ENCODE measurements at regions not wholly inside any gene's neighbourhood (a gene's known extent, or its start where the extent isn't known, plus 50 kb on each side); places are given as distances from the start of the nearest gene placed in this dataset.
"Not testable (repeated sequence)": the region's sequence is repeated elsewhere in the genome, so short reads cannot be mapped to it uniquely, and the experiment has no call there.

- ChIA-PET CTCF (interaction anchor here (0.6 to 1.8 kb wide), 3 partner anchors 13 to 22 kb away, joined by 4 to 8 read pairs (median 5); no protein-coding TSS in a partner anchor), POLR2A (interaction anchor here (0.6 to 5.7 kb wide), 7 partner anchors 11 to 143 kb away, joined by 3 to 61 read pairs (median 9); no protein-coding TSS in a partner anchor)
- H3K9me3 Mint-ChIP-seq: no peaks in the 10 kb centered on the region
- DNase-seq: no peak
- intact Hi-C loops (cut with DNase I, micrococcal nuclease): loop anchor here (2.0 to 10.0 kb wide), 2 partner anchors 15 to 49 kb away; no protein-coding TSS in a partner anchor
- H3K4me1 Mint-ChIP-seq (ENCODE audit: low read depth): peaks cover 78% of the 10 kb centered on the region
- H3K9me3 ChIP-seq (ENCODE audit: control insufficient read depth in 1 of 2, insufficient read depth in 1 of 2, low read length in 2 of 2): no peaks in the 10 kb centered on the region
- no peaks in the 10 kb centered on the region for H3K27me3 ChIP-seq (ENCODE audit: control insufficient read depth in 1 of 2, insufficient read depth in 2 of 2, low read length in 2 of 2)
- peak overlapping the region; percentile 6 to 80 for H3K27ac ChIP-seq (ENCODE audit: low read depth in 1 of 2, low read length in 2 of 2)
- no peak for TF ChIP-seq CTCF (IDR thresholded peaks at IDR 0.05)
- no peak for ATAC-seq (ENCODE audit: poor library complexity)
- H3K4me1 ChIP-seq (ENCODE audit: insufficient read depth, low read length): peaks cover 80% of the 10 kb centered on the region
- peak overlapping the region; percentile 88 for H3K4me3 Mint-ChIP-seq
- H3K36me3 ChIP-seq (ENCODE audit: insufficient read depth, low read length): peaks cover 36% of the 10 kb centered on the region
- peaks cover 58% of the 10 kb centered on the region for H3K36me3 Mint-ChIP-seq (ENCODE audit: low read depth)
- no peak overlapping the region for H3K4me3 ChIP-seq (ENCODE audit: low read length)
- H3K27ac Mint-ChIP-seq: peak overlapping the region; percentile 95
- H3K27me3 Mint-ChIP-seq: no peaks in the 10 kb centered on the region
Measured at GRCh38 chr7:131056007-131056406, 271.7 kb upstream of the MKLN1 start.

- H3K27ac Mint-ChIP-seq: peak overlapping the region; percentile 95
- peak in 3 of 14 experiments; percentile 75 to 88 (median 79) for DNase-seq
- POLR2A ChIA-PET: interaction anchor here (0.7 to 5.7 kb wide), 14 partner anchors 9 to 271 kb away, joined by 3 to 61 read pairs (median 5); partner anchors contain the start of gene MKLN1
Measured at GRCh38 chr7:131057015-131057793, 270.5 kb upstream of the MKLN1 start.

GRCh38 chr7:131057794-131058070 is 269.9 kb upstream of the MKLN1 start:
- Mint-ChIP-seq H3K36me3 (ENCODE audit: low read depth) (peaks cover 62% of the 10 kb centered on the region), H3K27me3 (no peaks in the 10 kb centered on the region), H3K4me3 (peak overlapping the region; percentile 88), H3K27ac (peak overlapping the region; percentile 95), H3K4me1 (ENCODE audit: low read depth) (peaks cover 85% of the 10 kb centered on the region), H3K9me3 (no peaks in the 10 kb centered on the region)
- peak; percentile 78 for ATAC-seq (ENCODE audit: poor library complexity)
- Histone ChIP-seq H3K4me1 (ENCODE audit: insufficient read depth, low read length) (peaks cover 80% of the 10 kb centered on the region), H3K36me3 (ENCODE audit: insufficient read depth, low read length) (peaks cover 30% of the 10 kb centered on the region), H3K4me3 (ENCODE audit: low read length) (peak overlapping the region; percentile 32), H3K27me3 (ENCODE audit: control insufficient read depth in 1 of 2, insufficient read depth in 2 of 2, low read length in 2 of 2) (no peaks in the 10 kb centered on the region), H3K27ac (ENCODE audit: low read depth in 1 of 2, low read length in 2 of 2) (peak overlapping the region; percentile 72 to 80), H3K9me3 (ENCODE audit: control insufficient read depth in 1 of 2, insufficient read depth in 1 of 2, low read length in 2 of 2) (no peaks in the 10 kb centered on the region)
- intact Hi-C loops (cut with DNase I, micrococcal nuclease): loop anchor here (2.0 to 10.0 kb wide), 2 partner anchors 13 to 47 kb away; no protein-coding TSS in a partner anchor
- ChIA-PET CTCF (interaction anchor here (0.6 to 1.8 kb wide), 2 partner anchors 11 to 231 kb away, joined by 4 to 8 read pairs; no protein-coding TSS in a partner anchor), POLR2A (interaction anchor here (0.7 to 5.7 kb wide), 10 partner anchors 8 to 270 kb away, joined by 3 to 61 read pairs (median 7); partner anchors contain the start of gene MKLN1)
- no peak for TF ChIP-seq CTCF (IDR thresholded peaks at IDR 0.05)
- DNase-seq: peak in 6 of 14 experiments; percentile 31 to 79 (median 56)

More at GRCh38 chr7:131057015-131057793, 270.5 kb upstream of the MKLN1 start:
- Histone ChIP-seq H3K27me3 (ENCODE audit: control insufficient read depth in 1 of 2, insufficient read depth in 2 of 2, low read length in 2 of 2) (no peaks in the 10 kb centered on the region), H3K9me3 (ENCODE audit: control insufficient read depth in 1 of 2, insufficient read depth in 1 of 2, low read length in 2 of 2) (no peaks in the 10 kb centered on the region), H3K4me3 (ENCODE audit: low read length) (peak overlapping the region; percentile 32), H3K36me3 (ENCODE audit: insufficient read depth, low read length) (peaks cover 35% of the 10 kb centered on the region), H3K27ac (ENCODE audit: low read depth in 1 of 2, low read length in 2 of 2) (peak overlapping the region; percentile 72 to 80), H3K4me1 (ENCODE audit: insufficient read depth, low read length) (peaks cover 86% of the 10 kb centered on the region)
- H3K9me3 Mint-ChIP-seq: no peaks in the 10 kb centered on the region
- no peak for TF ChIP-seq CTCF (IDR thresholded peaks at IDR 0.05)
- CTCF ChIA-PET: interaction anchor here (0.6 to 1.8 kb wide), 3 partner anchors 12 to 231 kb away, joined by 4 to 8 read pairs (median 5); no protein-coding TSS in a partner anchor
- peak overlapping the region; percentile 88 for H3K4me3 Mint-ChIP-seq
- ATAC-seq (ENCODE audit: poor library complexity): peak; percentile 54
- H3K27me3 Mint-ChIP-seq: no peaks in the 10 kb centered on the region
- peaks cover 62% of the 10 kb centered on the region for H3K36me3 Mint-ChIP-seq (ENCODE audit: low read depth)
- intact Hi-C loops (cut with DNase I, micrococcal nuclease): loop anchor here (2.0 to 10.0 kb wide), 2 partner anchors 14 to 48 kb away; no protein-coding TSS in a partner anchor
- H3K4me1 Mint-ChIP-seq (ENCODE audit: low read depth): peaks cover 86% of the 10 kb centered on the region

- Mint-ChIP-seq H3K4me3 (peak overlapping the region; percentile 88), H3K36me3 (ENCODE audit: low read depth) (peaks cover 67% of the 10 kb centered on the region), H3K4me1 (ENCODE audit: low read depth) (peaks cover 91% of the 10 kb centered on the region), H3K27ac (peak overlapping the region; percentile 95)
- H3K9me3 Mint-ChIP-seq; H3K4me3 ChIP-seq (ENCODE audit: low read length); H3K9me3 ChIP-seq (ENCODE audit: control insufficient read depth in 1 of 2, insufficient read depth in 1 of 2, low read length in 2 of 2); H3K27me3 Mint-ChIP-seq; ATAC-seq (ENCODE audit: poor library complexity); DNase-seq; H3K27me3 ChIP-seq (ENCODE audit: control insufficient read depth in 1 of 2, insufficient read depth in 2 of 2, low read length in 2 of 2): not testable (repeated sequence)
- intact Hi-C loops (cut with DNase I, micrococcal nuclease): loop anchor here (10.0 kb wide), 1 partner anchor 46 kb away; no protein-coding TSS in a partner anchor
- Histone ChIP-seq H3K27ac (ENCODE audit: low read depth in 1 of 2, low read length in 2 of 2) (peak overlapping the region; percentile 72 to 80), H3K4me1 (ENCODE audit: insufficient read depth, low read length) (peaks cover 73% of the 10 kb centered on the region), H3K36me3 (ENCODE audit: insufficient read depth, low read length) (peaks cover 28% of the 10 kb centered on the region)
- CTCF ChIA-PET: interaction anchor here (0.6 to 1.7 kb wide), 3 partner anchors 10 to 183 kb away, joined by 3 to 6 read pairs (median 6); no protein-coding TSS in a partner anchor
- POLR2A ChIA-PET: interaction anchor here (0.6 to 5.7 kb wide), 6 partner anchors 9 to 173 kb away, joined by 3 to 61 read pairs (median 3); no protein-coding TSS in a partner anchor
Measured at GRCh38 chr7:131058561-131059288, 269.0 kb upstream of the MKLN1 start.
